Ascending aorta (tissue), 2 donors: ENCODE measurements at regions not wholly inside any gene's neighbourhood (a gene's known extent, or its start where the extent isn't known, plus 50 kb on each side); places are given as distances from the start of the nearest gene placed in this dataset.

Experiments used
- DNase-seq, 2 donors: peaks; one replicate each; pipeline ENCODE4 v3.0.0-alpha.2; 2019; ENCODE audit warnings: low spot score in 2 of 2
- H3K27ac ChIP-seq, 2 donors: fragments of 200-600 bp; sonication (generic); one replicate each; pipeline ENCODE4 v1.5.1; 2016 to 2017; ENCODE audit warnings: mild to moderate bottlenecking in 1 of 2
- H3K27me3 ChIP-seq: fragments of 200-600 bp; sonication (generic); one replicate; pipeline ENCODE4 v1.5.1; 2017
- H3K36me3 ChIP-seq, 2 donors: fragments of 200-600 bp; sonication (generic); one replicate each; pipeline ENCODE4 v1.5.1; 2016
- H3K4me1 ChIP-seq, 2 donors: fragments of 200-600 bp; sonication (generic); one replicate each; pipeline ENCODE4 v1.5.1; 2016 to 2017; ENCODE audit warnings: mild to moderate bottlenecking in 1 of 2
- H3K4me3 ChIP-seq, 2 donors: fragments of 200-600 bp; sonication (generic); one replicate each; pipeline ENCODE4 v1.5.1; 2016 to 2017; ENCODE audit warnings: mild to moderate bottlenecking in 1 of 2
- H3K9me3 ChIP-seq, 2 donors: fragments of 200-600 bp; sonication (generic); one replicate each; pipeline ENCODE4 v1.5.1; 2016
- intact Hi-C: fragments of 100-400 bp; cut with DNase I; formaldehyde crosslinking; loops from one replicate; pipeline ENCODE4 v1.15.1; 2023
- TF ChIP-seq, protein P1 (sequence below), 3 experiments: fragments of 200-600 bp in 2 of 3; fragments of 450-650 bp in 1 of 3; sonication (generic) in 2 of 3; IDR thresholded peaks; one replicate each; pipeline ENCODE4 v1.5.1; 2016 to 2019; ENCODE audit warnings: antibody characterized with exemption in 3 of 3, mild to moderate bottlenecking in 1 of 3, moderate library complexity in 1 of 3

DNA sequence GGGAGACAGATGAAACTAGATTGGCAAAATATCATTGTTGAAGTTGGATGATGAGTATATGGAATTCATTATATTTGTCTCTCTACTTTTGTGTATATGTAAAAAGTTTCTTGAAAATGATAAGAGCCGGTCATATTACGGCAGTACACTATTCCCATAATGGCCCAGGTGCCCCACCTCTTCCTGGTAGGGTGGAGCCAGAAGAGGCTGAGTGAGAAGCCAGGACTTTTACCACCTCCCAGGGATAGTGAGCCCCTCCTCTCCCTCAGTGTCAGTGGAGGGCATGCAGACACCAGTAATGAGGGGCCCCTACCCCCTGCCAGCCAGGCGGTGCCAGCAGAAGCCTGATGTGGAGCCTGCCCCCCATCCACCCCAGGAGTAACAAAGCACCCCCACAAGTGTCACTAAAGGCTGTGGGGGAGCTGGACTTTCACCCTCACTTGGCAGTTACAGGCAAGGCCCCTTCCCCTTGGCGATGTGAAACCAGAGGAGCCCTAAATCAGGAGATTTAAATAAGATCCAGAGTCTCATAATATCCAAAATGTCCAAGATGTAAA, 198.9 kb upstream of the RBBP8 start:
- Histone ChIP-seq H3K27me3 (no peaks in the 10 kb centered on the region), H3K9me3 (no peaks in the 10 kb centered on the region), H3K4me1 (peaks cover 0 to 2% of the 10 kb centered on the region in 2 donors), H3K27ac (no peak overlapping the region), H3K36me3 (no peaks in the 10 kb centered on the region), H3K4me3 (no peak overlapping the region)
- intact Hi-C loops = no loop called here
- DNase-seq = no peak
- TF ChIP-seq, protein P1, sequence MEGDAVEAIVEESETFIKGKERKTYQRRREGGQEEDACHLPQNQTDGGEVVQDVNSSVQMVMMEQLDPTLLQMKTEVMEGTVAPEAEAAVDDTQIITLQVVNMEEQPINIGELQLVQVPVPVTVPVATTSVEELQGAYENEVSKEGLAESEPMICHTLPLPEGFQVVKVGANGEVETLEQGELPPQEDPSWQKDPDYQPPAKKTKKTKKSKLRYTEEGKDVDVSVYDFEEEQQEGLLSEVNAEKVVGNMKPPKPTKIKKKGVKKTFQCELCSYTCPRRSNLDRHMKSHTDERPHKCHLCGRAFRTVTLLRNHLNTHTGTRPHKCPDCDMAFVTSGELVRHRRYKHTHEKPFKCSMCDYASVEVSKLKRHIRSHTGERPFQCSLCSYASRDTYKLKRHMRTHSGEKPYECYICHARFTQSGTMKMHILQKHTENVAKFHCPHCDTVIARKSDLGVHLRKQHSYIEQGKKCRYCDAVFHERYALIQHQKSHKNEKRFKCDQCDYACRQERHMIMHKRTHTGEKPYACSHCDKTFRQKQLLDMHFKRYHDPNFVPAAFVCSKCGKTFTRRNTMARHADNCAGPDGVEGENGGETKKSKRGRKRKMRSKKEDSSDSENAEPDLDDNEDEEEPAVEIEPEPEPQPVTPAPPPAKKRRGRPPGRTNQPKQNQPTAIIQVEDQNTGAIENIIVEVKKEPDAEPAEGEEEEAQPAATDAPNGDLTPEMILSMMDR (IDR thresholded peaks at IDR 0.05) = no peak

DNA sequence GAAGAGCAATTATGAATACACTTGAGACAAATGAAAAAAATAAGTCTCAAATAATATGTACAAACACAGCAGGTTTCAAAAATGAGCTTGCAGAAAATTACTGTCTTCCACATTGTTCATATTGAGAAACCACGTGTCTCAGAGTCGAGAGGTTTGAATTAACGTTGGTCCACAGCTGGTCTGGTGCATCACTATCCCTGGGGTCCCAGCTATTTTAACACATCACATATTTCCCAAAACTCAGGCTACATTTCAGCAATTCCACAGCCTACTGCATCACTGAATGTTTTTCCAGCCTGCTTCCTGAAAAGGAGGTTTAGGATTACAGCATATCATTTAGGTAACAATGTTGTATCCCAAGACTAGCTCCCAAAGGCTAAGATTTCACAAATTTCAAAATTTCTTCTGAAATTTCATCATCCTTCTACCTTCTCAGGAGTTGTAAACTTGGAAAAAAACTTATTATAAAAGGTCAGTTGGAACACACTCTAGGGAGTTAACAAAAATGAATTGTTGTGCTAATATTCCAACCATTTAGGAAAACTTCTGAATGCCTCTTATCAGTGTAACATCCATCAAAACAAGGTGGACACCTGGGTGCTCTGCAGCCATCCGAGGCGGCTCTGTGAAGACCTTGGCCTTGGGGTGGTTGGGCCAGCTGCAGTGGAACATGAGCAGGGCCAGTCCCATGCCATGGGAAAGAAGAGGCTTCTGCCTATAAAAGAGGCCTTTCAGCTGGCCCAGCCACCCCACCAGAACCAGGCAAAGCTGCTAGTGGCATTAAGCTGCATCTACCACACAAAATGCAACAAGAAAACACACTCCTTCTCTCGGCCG, 198.1 kb upstream of the RBBP8 start:
- Histone ChIP-seq H3K4me1 (peaks cover 0 to 2% of the 10 kb centered on the region in 2 donors), H3K36me3 (no peaks in the 10 kb centered on the region), H3K27me3 (no peaks in the 10 kb centered on the region), H3K4me3 (no peak overlapping the region), H3K27ac (no peak overlapping the region), H3K9me3 (no peaks in the 10 kb centered on the region)
- intact Hi-C loops = no loop called here
- TF ChIP-seq, protein P1 (IDR thresholded peaks at IDR 0.05) = no peak
- no peak for DNase-seq

DNA sequence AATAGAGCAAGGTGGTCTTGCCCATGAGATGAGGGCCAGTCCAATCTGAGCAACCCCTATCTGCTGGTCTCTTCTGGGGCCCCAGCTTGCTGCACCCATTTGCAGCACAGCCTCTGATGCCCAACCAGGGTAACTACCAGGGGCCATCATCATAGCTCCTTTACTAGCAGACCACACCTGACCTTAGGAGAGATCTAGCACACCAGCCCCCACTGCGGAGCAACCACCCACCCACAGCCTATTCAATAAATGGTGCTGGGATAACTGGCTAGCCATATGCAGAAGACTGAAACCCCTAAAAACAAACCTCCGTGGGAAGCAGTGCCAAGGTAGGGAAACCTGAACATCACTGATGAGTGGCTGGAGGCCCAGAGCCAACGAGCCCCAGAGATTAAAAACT, 196.1 kb upstream of the RBBP8 start:
- H3K27me3 ChIP-seq = no peaks in the 10 kb centered on the region
- H3K27ac ChIP-seq = no peak overlapping the region
- DNase-seq = no peak
- H3K4me1 ChIP-seq = peaks cover 0 to 2% of the 10 kb centered on the region in 2 donors
- H3K36me3 ChIP-seq = no peaks in the 10 kb centered on the region
- intact Hi-C loops = no loop called here
- TF ChIP-seq, protein P1 (IDR thresholded peaks at IDR 0.05) = no peak
- H3K4me3 ChIP-seq = no peak overlapping the region
- no peaks in the 10 kb centered on the region for H3K9me3 ChIP-seq

- DNase-seq = no peak
- TF ChIP-seq, protein P1 (IDR thresholded peaks at IDR 0.05) = no peak
- Histone ChIP-seq H3K27me3 (no peaks in the 10 kb centered on the region), H3K9me3 (no peaks in the 10 kb centered on the region), H3K4me3 (no peak overlapping the region), H3K27ac (peak overlapping the region in 1 of 2 donors; percentile 61), H3K36me3 (no peaks in the 10 kb centered on the region), H3K4me1 (peaks cover 0 to 2% of the 10 kb centered on the region in 2 donors)
- intact Hi-C loops = no loop called here
Observed at GRCh38 chr18:22739061-22739642, 194.0 kb upstream of the RBBP8 start.

GRCh38 chr18:22739789-22740188, 193.3 kb upstream of the RBBP8 start:
- Histone ChIP-seq H3K27me3 (no peaks in the 10 kb centered on the region), H3K4me3 (no peak overlapping the region), H3K9me3 (no peaks in the 10 kb centered on the region), H3K27ac (no peak overlapping the region), H3K4me1 (peaks cover 0 to 2% of the 10 kb centered on the region in 2 donors), H3K36me3 (no peaks in the 10 kb centered on the region)
- TF ChIP-seq, protein P1 (IDR thresholded peaks at IDR 0.05) = no peak
- intact Hi-C loops = no loop called here
- no peak for DNase-seq
